PC-3 (cell line): ENCODE measurements at regions not wholly inside any gene's neighbourhood (a gene's known extent, or its start where the extent isn't known, plus 50 kb on each side); places are given as distances from the start of the nearest gene placed in this dataset.

Experiments
- EZH2 ChIP-seq: fragments of 300-600 bp; sonication (generic); IDR thresholded peaks from one replicate; pipeline ENCODE4 v1.6.1; 2017; ENCODE audit warnings: antibody characterized with exemption, mild to moderate bottlenecking, low read length; ENCODE audit not compliant: unreplicated experiment
- TF ChIP-seq, protein P1 (sequence below): fragments of 300-600 bp; sonication (generic); conservative IDR thresholded peaks from 2 replicates; pipeline ENCODE4 v1.5.1; 2017; ENCODE audit warnings: antibody characterized with exemption, low read depth, mild to moderate bottlenecking, low read length

DNA sequence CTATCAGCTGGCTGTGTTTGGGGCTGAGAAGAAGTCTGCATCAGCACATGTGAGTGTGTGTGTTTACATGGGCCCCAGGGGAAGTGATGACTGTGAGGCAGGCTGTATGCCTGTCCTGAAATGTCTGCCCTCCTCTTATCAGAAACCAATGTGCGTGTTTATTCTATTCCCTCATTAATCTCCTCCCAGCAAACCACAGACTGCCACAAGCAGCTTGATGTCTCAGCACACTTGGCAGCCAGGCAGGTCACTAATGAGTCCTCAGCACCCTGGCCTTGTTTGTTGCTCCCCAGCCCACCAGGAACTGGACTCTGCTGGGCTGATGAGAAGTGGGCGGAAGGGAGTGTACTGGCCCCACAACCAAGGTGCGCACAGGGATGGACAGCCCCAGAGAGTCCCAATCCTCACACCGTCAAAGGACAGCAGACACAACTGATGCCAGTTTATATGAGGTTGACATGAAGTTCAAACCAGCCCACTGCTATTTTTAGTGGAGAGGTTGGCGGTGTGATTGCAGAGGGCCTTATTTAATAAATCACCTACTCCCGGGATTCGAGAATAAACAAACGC lies 225.8 kb downstream of the ETS1 start:
- TF ChIP-seq EZH2: no peak
- TF ChIP-seq, protein P1, sequence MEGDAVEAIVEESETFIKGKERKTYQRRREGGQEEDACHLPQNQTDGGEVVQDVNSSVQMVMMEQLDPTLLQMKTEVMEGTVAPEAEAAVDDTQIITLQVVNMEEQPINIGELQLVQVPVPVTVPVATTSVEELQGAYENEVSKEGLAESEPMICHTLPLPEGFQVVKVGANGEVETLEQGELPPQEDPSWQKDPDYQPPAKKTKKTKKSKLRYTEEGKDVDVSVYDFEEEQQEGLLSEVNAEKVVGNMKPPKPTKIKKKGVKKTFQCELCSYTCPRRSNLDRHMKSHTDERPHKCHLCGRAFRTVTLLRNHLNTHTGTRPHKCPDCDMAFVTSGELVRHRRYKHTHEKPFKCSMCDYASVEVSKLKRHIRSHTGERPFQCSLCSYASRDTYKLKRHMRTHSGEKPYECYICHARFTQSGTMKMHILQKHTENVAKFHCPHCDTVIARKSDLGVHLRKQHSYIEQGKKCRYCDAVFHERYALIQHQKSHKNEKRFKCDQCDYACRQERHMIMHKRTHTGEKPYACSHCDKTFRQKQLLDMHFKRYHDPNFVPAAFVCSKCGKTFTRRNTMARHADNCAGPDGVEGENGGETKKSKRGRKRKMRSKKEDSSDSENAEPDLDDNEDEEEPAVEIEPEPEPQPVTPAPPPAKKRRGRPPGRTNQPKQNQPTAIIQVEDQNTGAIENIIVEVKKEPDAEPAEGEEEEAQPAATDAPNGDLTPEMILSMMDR: no peak
